ENCODE measurements at regions not wholly inside any gene's neighbourhood (a gene's known extent, or its start where the extent isn't known, plus 50 kb on each side); places are given as distances from the start of the nearest gene placed in this dataset.

GRCh38 chr1:208766832-208767231, 522.6 kb upstream of the PLXNA2 start:
- H3K4me3 Mint-ChIP-seq, result no peak overlapping the region
- Histone ChIP-seq H3K4me2 (peak overlapping the region; percentile 38; the same call in 1 of the 2 replicates), H3F3A (replicated peaks; ENCODE audit: low read depth) (no peaks in the 10 kb centered on the region), H3K36me3 (ENCODE audit: insufficient read depth) (no peaks in the 10 kb centered on the region), H3K79me2 (replicated peaks; ENCODE audit: insufficient read depth) (no peaks in the 10 kb centered on the region), H4K20me1 (replicated peaks; ENCODE audit: insufficient read depth) (no peaks in the 10 kb centered on the region), H3K9me2 (ENCODE audit: insufficient read depth) (no peaks in the 10 kb centered on the region; the same call in 1 of the 2 replicates), H3K4me3 (no peak overlapping the region), H3K27ac (ENCODE audit: low read depth) (no peak overlapping the region), H3K4me1 (ENCODE audit: insufficient read depth) (peaks cover 5% of the 10 kb centered on the region; the same call in 1 of the 2 replicates), H2AFZ (peak overlapping the region; percentile 90; the same call in 1 of the 2 replicates), H3K27me3 (ENCODE audit: insufficient read depth) (no peaks in the 10 kb centered on the region)
- no peaks in the 10 kb centered on the region for H3K36me3 Mint-ChIP-seq (ENCODE audit: low read depth)
- no peaks in the 10 kb centered on the region for H3K27me3 Mint-ChIP-seq (ENCODE audit: insufficient read depth, low read depth, poor library complexity)
- peak overlapping the region; percentile 38; the same call in 1 of the 2 replicates for H3K27ac Mint-ChIP-seq
- DNase-seq (ENCODE audit: low spot score), result peak; percentile 30
- H3K9me3 Mint-ChIP-seq, result no peaks in the 10 kb centered on the region; the same call in 2 of the 3 replicates
- ATAC-seq, result peak; percentile 50; the same call in 2 of the 3 replicates
- H3K4me1 Mint-ChIP-seq, result peaks cover 4% of the 10 kb centered on the region; the same call in 2 of the 3 replicates
- TF ChIP-seq REST (IDR thresholded peaks at IDR 0.05; ENCODE audit: unreplicated experiment), result no peak
- no peak for TF ChIP-seq CREB1 (CRISPR knock-in tag; IDR thresholded peaks at IDR 0.05; ENCODE audit: low read depth)
- no peak for TF ChIP-seq STAT1 (IDR thresholded peaks at IDR 0.05; ENCODE audit: unreplicated experiment)
- TF ChIP-seq ZNF331 (CRISPR knock-in tag; IDR thresholded peaks at IDR 0.05; ENCODE audit: low read depth), result no peak
- no peak for TF ChIP-seq NANOG (IDR thresholded peaks at IDR 0.05; ENCODE audit: borderline replicate concordance)
- TF ChIP-seq CTCF (conservative IDR thresholded peaks at IDR 0.05; ENCODE audit: low read depth in 2 of 2), result no peak
- no peak for TF ChIP-seq ZNF462 (CRISPR knock-in tag; IDR thresholded peaks at IDR 0.05)
- TF ChIP-seq ETS1 (IDR thresholded peaks at IDR 0.05), result no peak
- TF ChIP-seq POLR2AphosphoS5 (IDR thresholded peaks at IDR 0.05; ENCODE audit: low read depth), result no peak
- TF ChIP-seq JUNB (IDR thresholded peaks at IDR 0.05; ENCODE audit: unreplicated experiment), result no peak
- no peak for TF ChIP-seq EZH2 (IDR thresholded peaks at IDR 0.05; ENCODE audit: low read depth, unreplicated experiment)
- TF ChIP-seq ZNF114 (CRISPR knock-in tag; IDR thresholded peaks at IDR 0.05), result no peak
- no peak for TF ChIP-seq EZH2phosphoT487 (IDR thresholded peaks at IDR 0.05; ENCODE audit: unreplicated experiment)

All from GM23338 (cell line).